SU-DHL-6 (cell line): ENCODE measurements at regions not wholly inside any gene's neighbourhood (a gene's known extent, or its start where the extent isn't known, plus 50 kb on each side); places are given as distances from the start of the nearest gene placed in this dataset.

Experiments
- H2AFZ ChIP-seq: fragments of 200-600 bp; sonication (generic); 2 replicates; pipeline ENCODE4 v1.6.1; 2014; ENCODE audit warnings: low read depth, mild to moderate bottlenecking, moderate library complexity, mixed read lengths, antibody characterized with exemption, low read length; ENCODE audit not compliant: severe bottlenecking
- H3F3A ChIP-seq: fragments of 200-600 bp; shearing (Covaris generic); 2 replicates; pipeline ENCODE4 v1.6.0; 2016; ENCODE audit warnings: antibody characterized with exemption, mild to moderate bottlenecking; ENCODE audit not compliant: insufficient read depth
- H3K27ac ChIP-seq: fragments of 200-600 bp; sonication (generic); 2 replicates; pipeline ENCODE4 v1.5.1; 2016; ENCODE audit warnings: low read depth, mild to moderate bottlenecking, low read length, moderate library complexity, mixed read lengths
- H3K27me3 ChIP-seq: fragments of 200-600 bp; sonication (generic), shearing (Covaris generic); 2 replicates; pipeline ENCODE4 v1.6.0; 2014; ENCODE audit warnings: mild to moderate bottlenecking, low read length
- H3K36me3 ChIP-seq: fragments of 200-600 bp; sonication (generic); 2 replicates; pipeline ENCODE4 v1.6.1; 2014; ENCODE audit warnings: mild to moderate bottlenecking, low read length, mixed read lengths
- H3K4me2 ChIP-seq: fragments of 300-600, 200-600 bp; shearing (Covaris generic), sonication (generic); 2 replicates; pipeline ENCODE4 v1.6.0; 2014; ENCODE audit warnings: low read length, low read depth, mild to moderate bottlenecking; ENCODE audit not compliant: poor library complexity, severe bottlenecking
- H3K4me3 ChIP-seq: fragments of 200-600 bp; sonication (generic); 2 replicates; pipeline ENCODE4 v1.5.1; 2014; ENCODE audit warnings: antibody characterized with exemption, low read length, mild to moderate bottlenecking, mixed read lengths; ENCODE audit not compliant: insufficient read depth, poor library complexity, severe bottlenecking
- H3K79me2 ChIP-seq: fragments of 200-600 bp; sonication (generic); 2 replicates; pipeline ENCODE4 v1.6.1; 2014; ENCODE audit warnings: mild to moderate bottlenecking, low read length, moderate library complexity; ENCODE audit not compliant: insufficient read depth
- H3K9ac ChIP-seq: fragments of 200-600 bp; sonication (generic); 2 replicates; pipeline ENCODE4 v1.7.0; 2014; ENCODE audit warnings: mild to moderate bottlenecking, low read length
- H3K9me2 ChIP-seq: fragments of 200-600 bp; sonication (generic); replicated peaks from 2 replicates; pipeline ENCODE4 v1.6.1; 2014; ENCODE audit warnings: low read length; ENCODE audit not compliant: insufficient read depth
- H3K9me3 ChIP-seq: fragments of 200-600 bp; sonication (generic); 2 replicates; pipeline ENCODE4 v1.6.1; 2014; ENCODE audit warnings: low read length, mixed read lengths; ENCODE audit not compliant: insufficient read depth
- H4K20me1 ChIP-seq: fragments of 200-600 bp; sonication (generic); 2 replicates; pipeline ENCODE4 v1.6.1; 2014; ENCODE audit warnings: low read depth, mild to moderate bottlenecking, antibody characterized with exemption, low read length, moderate library complexity, mixed read lengths
- CTCF ChIP-seq: fragments of 200-600 bp; sonication (generic); IDR thresholded peaks from one replicate; pipeline ENCODE4 v1.5.1; 2017; ENCODE audit warnings: antibody characterized with exemption, mild to moderate bottlenecking, low read length, moderate library complexity; ENCODE audit not compliant: insufficient read depth, poor library complexity, severe bottlenecking
- EZH2phosphoT487 ChIP-seq: fragments of 200-600 bp; sonication (generic), shearing (Covaris generic); conservative IDR thresholded peaks from 2 replicates; pipeline ENCODE4 v1.6.1; 2018; ENCODE audit warnings: mild to moderate bottlenecking, antibody characterized with exemption, low read length, moderate library complexity, mixed read lengths

DNA sequence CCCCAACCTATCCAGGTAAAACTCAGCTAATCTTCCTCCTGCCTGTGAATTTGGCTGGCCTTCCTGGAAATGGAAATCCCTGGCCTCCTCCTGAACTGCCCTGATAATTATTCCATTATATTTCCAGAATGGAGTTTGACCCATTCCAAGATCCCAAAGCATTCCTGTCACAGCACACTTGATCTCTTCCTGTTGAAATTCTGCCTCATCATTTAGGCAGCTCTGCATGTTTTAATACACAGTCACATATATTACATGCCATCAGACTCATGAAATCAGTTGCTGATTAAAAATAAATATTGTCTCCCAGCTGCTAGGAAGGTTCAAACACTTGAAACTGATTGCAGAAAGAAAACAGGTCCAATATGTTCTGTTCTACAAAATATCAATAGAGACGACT, 148.2 kb upstream of the PALMD start:
- Histone ChIP-seq H3K9me2 (no peaks in the 10 kb centered on the region), H3K79me2 (no peaks in the 10 kb centered on the region), H3K4me2 (no peak overlapping the region), H3K9me3 (no peaks in the 10 kb centered on the region), H3K27ac (no peak overlapping the region), H3K36me3 (no peaks in the 10 kb centered on the region), H3F3A (no peaks in the 10 kb centered on the region), H3K9ac (no peak overlapping the region), H3K4me3 (no peak overlapping the region), H3K27me3 (no peaks in the 10 kb centered on the region), H2AFZ (no peak overlapping the region), H4K20me1 (no peaks in the 10 kb centered on the region)
- TF ChIP-seq CTCF = no peak
- TF ChIP-seq EZH2phosphoT487 = no peak

- Histone ChIP-seq H3K4me3 (no peak overlapping the region), H3K36me3 (no peaks in the 10 kb centered on the region), H2AFZ (no peak overlapping the region), H3K79me2 (no peaks in the 10 kb centered on the region), H3K9me2 (no peaks in the 10 kb centered on the region), H3K4me2 (no peak overlapping the region), H3K9me3 (no peaks in the 10 kb centered on the region), H3F3A (no peaks in the 10 kb centered on the region), H3K9ac (no peak overlapping the region), H3K27ac (no peak overlapping the region), H3K27me3 (no peaks in the 10 kb centered on the region), H4K20me1 (no peaks in the 10 kb centered on the region)
- TF ChIP-seq EZH2phosphoT487 (no peak), CTCF (no peak)
Measured at GRCh38 chr1:99500541-99500940, 145.4 kb upstream of the PALMD start.

GRCh38 chr1:99501871-99502270, 144.0 kb upstream of the PALMD start:
- Histone ChIP-seq H3K4me3 (no peak overlapping the region), H3K79me2 (no peaks in the 10 kb centered on the region), H3K4me2 (no peak overlapping the region), H3K9ac (no peak overlapping the region), H3F3A (no peaks in the 10 kb centered on the region), H3K36me3 (no peaks in the 10 kb centered on the region), H2AFZ (no peak overlapping the region), H3K27ac (no peak overlapping the region), H3K9me3 (no peaks in the 10 kb centered on the region), H3K27me3 (no peaks in the 10 kb centered on the region), H4K20me1 (no peaks in the 10 kb centered on the region), H3K9me2 (no peaks in the 10 kb centered on the region)
- TF ChIP-seq CTCF (no peak), EZH2phosphoT487 (no peak)

DNA sequence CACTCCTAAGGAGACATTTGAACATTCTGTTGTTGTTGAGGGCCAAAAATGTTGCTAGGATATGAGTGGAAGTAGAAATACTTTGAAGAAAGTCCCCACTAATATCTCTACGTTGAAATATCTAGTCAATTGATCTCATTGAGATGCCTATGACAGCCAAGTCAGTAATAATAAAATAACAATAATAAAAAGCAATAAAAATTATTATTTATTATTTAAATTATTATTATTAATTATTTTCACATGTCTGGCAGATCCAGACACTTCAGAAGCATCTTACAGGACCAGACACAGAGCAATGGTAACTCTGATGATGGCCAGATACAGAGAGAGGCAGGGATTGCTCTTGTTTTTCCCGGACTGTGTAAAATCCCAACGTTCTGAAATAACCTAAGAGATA, 143.5 kb upstream of the PALMD start:
- no peaks in the 10 kb centered on the region for H3K27me3 ChIP-seq
- no peaks in the 10 kb centered on the region for H3K36me3 ChIP-seq
- no peak overlapping the region for H3K9ac ChIP-seq
- H3F3A ChIP-seq = no peaks in the 10 kb centered on the region
- H4K20me1 ChIP-seq = no peaks in the 10 kb centered on the region
- H3K9me2 ChIP-seq = no peaks in the 10 kb centered on the region
- no peaks in the 10 kb centered on the region for H3K9me3 ChIP-seq
- no peak overlapping the region for H3K4me2 ChIP-seq
- no peaks in the 10 kb centered on the region for H3K79me2 ChIP-seq
- no peak overlapping the region for H2AFZ ChIP-seq
- no peak for TF ChIP-seq CTCF
- TF ChIP-seq EZH2phosphoT487 = no peak
- no peak overlapping the region for H3K4me3 ChIP-seq
- no peak overlapping the region for H3K27ac ChIP-seq
